Adrenal gland (tissue), 9 donors: ENCODE measurements at regions not wholly inside any gene's neighbourhood (a gene's known extent, or its start where the extent isn't known, plus 50 kb on each side); places are given as distances from the start of the nearest gene placed in this dataset.

Experiments used
- DNase-seq, 7 donors: peaks; one replicate each; pipeline ENCODE4 v3.0.0-alpha.2; 2019 to 2020
- H3K27ac ChIP-seq, 5 donors: fragments of 200-600 bp; sonication (generic) in 4 of 5; 1 replicate in 3 of 5; 2 replicates in 2 of 5; pipeline versions ENCODE4 v1.5.1 to v1.8.0; 2016 to 2020; ENCODE audit warnings: mild to moderate bottlenecking in 1 of 5
- H3K27me3 ChIP-seq: fragments of 200-600 bp; 2 replicates; pipeline ENCODE4 v1.8.0; 2021
- H3K36me3 ChIP-seq, 2 donors: fragments of 200-600 bp; replicated peaks in 1 of 2; 1 replicate in 1 of 2; 2 replicates in 1 of 2; pipeline versions ENCODE4 v1.5.1 to v1.8.0; 2018 to 2022
- H3K4me1 ChIP-seq, 2 donors: fragments of 200-600 bp; replicated peaks in 1 of 2; 1 replicate in 1 of 2; 2 replicates in 1 of 2; pipeline versions ENCODE4 v1.5.1 to v1.8.0; 2018 to 2021
- H3K4me3 ChIP-seq, 4 donors: fragments of 200-600 bp; sonication (generic) in 3 of 4; one replicate each; pipeline ENCODE4 v1.5.1; 2016 to 2018
- H3K9me3 ChIP-seq, 3 donors: fragments of 200-600 bp; sonication (generic) in 1 of 3; replicated peaks in 1 of 3; 1 replicate in 2 of 3; 2 replicates in 1 of 3; pipeline versions ENCODE4 v1.5.1 to v1.8.0; 2016 to 2021
- POLR2A ChIP-seq, 2 donors: fragments of 450-650 bp; IDR thresholded peaks; one replicate each; pipeline ENCODE4 v1.6.1; 2017; ENCODE audit warnings: antibody characterized with exemption in 2 of 2, mild to moderate bottlenecking in 2 of 2, moderate library complexity in 1 of 2
- WGBS, 4 donors: extraction: QIAGEN DNeasy Blood & Tissue Kit in 2 of 4; methylation state at CpG; one replicate each; pipeline versions ENCODE4 v1.1.5 to v1.1.7; 2013 to 2017; 5-methylcytosine and 5-hydroxymethylcytosine counted together
- intact Hi-C, 2 donors: fragments of 100-400 bp; cut with DNase I; formaldehyde crosslinking; loops; one replicate each; pipeline versions ENCODE4 v1.14.1 to v1.15.0; 2022 to 2023
- TF ChIP-seq, protein P1 (sequence below), 6 experiments: fragments of 450-650 bp in 4 of 6; fragments of 200-600 bp in 2 of 6; sonication (generic) in 1 of 6; IDR thresholded peaks; 1 replicate in 5 of 6; 2 replicates in 1 of 6; pipeline versions ENCODE4 v1.5.1 to v1.8.0; 2016 to 2021; ENCODE audit warnings: antibody characterized with exemption in 6 of 6, mild to moderate bottlenecking in 2 of 6, moderate library complexity in 1 of 6
- donor health status: healthy with polysubstance abuse.
- donor health status: Bipolar disorder and iron deficiency.
- donor health status: DM: yes; HTN: yes; CAD: no.
- donor health status: DM: no; HTN: no; CAD: no.
- donor health status: DM: no; HTN: no; CAD: no.

DNA sequence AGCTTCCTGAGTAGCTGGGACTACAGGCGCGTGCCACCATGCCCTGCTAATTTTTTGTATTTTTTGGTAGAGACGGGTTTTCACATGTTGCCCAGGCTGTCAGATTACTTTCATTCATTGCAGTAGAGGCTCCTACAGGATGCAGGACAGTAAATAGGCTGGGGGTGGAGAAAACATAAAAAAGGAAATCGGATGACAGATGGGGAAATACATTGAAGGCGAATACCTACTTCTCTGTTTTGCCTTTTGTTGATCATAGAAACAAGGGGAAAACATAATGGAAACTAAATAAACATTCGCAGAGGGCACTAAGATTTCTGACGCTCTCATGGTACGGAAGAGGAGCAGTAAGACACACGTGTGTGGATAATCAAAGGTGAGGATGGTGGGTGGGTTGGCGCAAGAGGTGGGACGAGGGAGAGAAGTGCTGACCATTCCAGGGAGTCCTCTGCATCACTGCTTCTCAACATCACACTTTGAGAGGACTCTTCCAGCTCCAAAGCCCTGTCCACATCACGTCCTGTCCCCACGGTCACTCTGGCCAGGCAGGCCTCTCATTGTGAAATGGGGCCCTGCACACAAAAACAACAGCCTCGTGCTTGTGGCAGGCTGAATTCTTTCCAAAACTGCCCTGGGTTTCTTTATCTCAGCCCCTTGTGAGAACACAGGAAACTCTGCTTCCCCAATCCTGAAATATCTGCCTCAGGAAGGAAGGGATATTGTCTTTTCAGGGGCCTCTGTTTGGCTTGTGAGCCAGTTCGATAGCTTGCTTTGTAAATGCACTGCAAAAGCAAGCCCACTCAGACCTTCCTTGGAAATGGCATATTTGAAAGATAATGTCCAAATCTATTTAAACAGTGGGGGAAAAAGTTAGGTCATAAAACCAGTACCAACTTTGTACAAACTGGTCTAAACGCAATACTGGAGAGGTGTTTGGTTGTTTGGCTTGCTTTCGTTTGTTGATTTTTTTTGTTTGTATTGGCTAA is 188.5 kb downstream of the FOXO1 start:
- peak; percentile 25 to 75 (median 50) for DNase-seq
- intact Hi-C loops = no loop called here

GRCh38 chr13:40478775-40479174 is 187.7 kb downstream of the FOXO1 start:
- 79 to 88% (median 83%) methylated on average over 6 to 7 of the region's 7 CpGs for WGBS, 4 donors
- intact Hi-C loops = no loop called here

More for the DNA sequence above, 188.5 kb downstream of the FOXO1 start:
- H3K4me1 ChIP-seq = peaks cover 7 to 39% of the 10 kb centered on the region in 2 donors
- no peak overlapping the region for H3K4me3 ChIP-seq
- H3K36me3 ChIP-seq = no peaks in the 10 kb centered on the region
- H3K27ac ChIP-seq = peak overlapping the region in 3 of 5 donors; percentile 3 to 74 (median 71)
- whole genome bisulfite sequencing, 4 donors = 68 to 75% (median 71%) methylated on average over 17 of the region's 17 CpGs
- no peak for TF ChIP-seq POLR2A (IDR thresholded peaks at IDR 0.05)
- TF ChIP-seq, protein P1, sequence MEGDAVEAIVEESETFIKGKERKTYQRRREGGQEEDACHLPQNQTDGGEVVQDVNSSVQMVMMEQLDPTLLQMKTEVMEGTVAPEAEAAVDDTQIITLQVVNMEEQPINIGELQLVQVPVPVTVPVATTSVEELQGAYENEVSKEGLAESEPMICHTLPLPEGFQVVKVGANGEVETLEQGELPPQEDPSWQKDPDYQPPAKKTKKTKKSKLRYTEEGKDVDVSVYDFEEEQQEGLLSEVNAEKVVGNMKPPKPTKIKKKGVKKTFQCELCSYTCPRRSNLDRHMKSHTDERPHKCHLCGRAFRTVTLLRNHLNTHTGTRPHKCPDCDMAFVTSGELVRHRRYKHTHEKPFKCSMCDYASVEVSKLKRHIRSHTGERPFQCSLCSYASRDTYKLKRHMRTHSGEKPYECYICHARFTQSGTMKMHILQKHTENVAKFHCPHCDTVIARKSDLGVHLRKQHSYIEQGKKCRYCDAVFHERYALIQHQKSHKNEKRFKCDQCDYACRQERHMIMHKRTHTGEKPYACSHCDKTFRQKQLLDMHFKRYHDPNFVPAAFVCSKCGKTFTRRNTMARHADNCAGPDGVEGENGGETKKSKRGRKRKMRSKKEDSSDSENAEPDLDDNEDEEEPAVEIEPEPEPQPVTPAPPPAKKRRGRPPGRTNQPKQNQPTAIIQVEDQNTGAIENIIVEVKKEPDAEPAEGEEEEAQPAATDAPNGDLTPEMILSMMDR (IDR thresholded peaks at IDR 0.05) = no peak
- H3K27me3 ChIP-seq = no peaks in the 10 kb centered on the region
- H3K9me3 ChIP-seq = no peaks in the 10 kb centered on the region

GRCh38 chr13:40479196-40479845 is 187.1 kb downstream of the FOXO1 start:
- Histone ChIP-seq H3K27me3 (no peaks in the 10 kb centered on the region), H3K9me3 (no peaks in the 10 kb centered on the region), H3K27ac (peak overlapping the region in 1 of 5 donors; percentile 15), H3K36me3 (no peaks in the 10 kb centered on the region), H3K4me3 (no peak overlapping the region), H3K4me1 (peaks cover 7 to 42% of the 10 kb centered on the region in 2 donors)
- intact Hi-C loops = no loop called here
- TF ChIP-seq, protein P1 (IDR thresholded peaks at IDR 0.05) = no peak
- no peak for TF ChIP-seq POLR2A (IDR thresholded peaks at IDR 0.05)
- WGBS, 4 donors = 89 to 96% (median 90%) methylated on average over 22 to 28 of the region's 28 CpGs
- DNase-seq = no peak

More at GRCh38 chr13:40478775-40479174, 187.7 kb downstream of the FOXO1 start:
- peak overlapping the region in 2 of 5 donors; percentile 15 to 74 for H3K27ac ChIP-seq
- no peaks in the 10 kb centered on the region for H3K36me3 ChIP-seq
- H3K4me3 ChIP-seq = no peak overlapping the region
- H3K27me3 ChIP-seq = no peaks in the 10 kb centered on the region
- no peaks in the 10 kb centered on the region for H3K9me3 ChIP-seq
- DNase-seq = no peak
- no peak for TF ChIP-seq POLR2A (IDR thresholded peaks at IDR 0.05)
- TF ChIP-seq, protein P1 (IDR thresholded peaks at IDR 0.05) = no peak
- peaks cover 7 to 39% of the 10 kb centered on the region in 2 donors for H3K4me1 ChIP-seq
